ENCODE measurements at regions not wholly inside any gene's neighbourhood (a gene's known extent, or its start where the extent isn't known, plus 50 kb on each side); places are given as distances from the start of the nearest gene placed in this dataset.
"Not testable (repeated sequence)": the region's sequence is repeated elsewhere in the genome, so short reads cannot be mapped to it uniquely, and the experiment has no call there.

GRCh38 chr4:189204616-189205015 lies 736.1 kb upstream of the FRG1 start:
- DNase-seq: no peak

- DNase-seq: no peak
Observed at GRCh38 chr4:189206953-189207352, 733.7 kb upstream of the FRG1 start.

- DNase-seq: no peak
Observed at GRCh38 chr4:189207872-189208271, 732.8 kb upstream of the FRG1 start.

- no peak for DNase-seq
Observed at GRCh38 chr4:189215574-189215973, 725.1 kb upstream of the FRG1 start.

GRCh38 chr4:189221691-189222090 lies 719.0 kb upstream of the FRG1 start:
- DNase-seq: no peak

- no peak for DNase-seq
Observed at GRCh38 chr4:189228726-189229125, 711.9 kb upstream of the FRG1 start.

GRCh38 chr4:189232274-189232673 lies 708.4 kb upstream of the FRG1 start:
- no peak for DNase-seq

- not testable (repeated sequence) for DNase-seq
Observed at GRCh38 chr4:189233754-189234153, 706.9 kb upstream of the FRG1 start.

GRCh38 chr4:189234948-189235347 lies 705.7 kb upstream of the FRG1 start:
- DNase-seq: not testable (repeated sequence)

GRCh38 chr4:189235599-189235998 lies 705.1 kb upstream of the FRG1 start:
- no peak for DNase-seq

GRCh38 chr4:189236321-189236720 lies 704.4 kb upstream of the FRG1 start:
- DNase-seq: not testable (repeated sequence)

- no peak for DNase-seq
Observed at GRCh38 chr4:189237340-189237739, 703.3 kb upstream of the FRG1 start.

GRCh38 chr4:189255636-189256035 lies 685.0 kb upstream of the FRG1 start:
- no peak for DNase-seq

GRCh38 chr4:189261475-189261874 lies 679.2 kb upstream of the FRG1 start:
- no peak for DNase-seq

GRCh38 chr4:189265515-189265914 lies 675.2 kb upstream of the FRG1 start:
- DNase-seq: no peak

GRCh38 chr4:189267312-189267965 lies 673.2 kb upstream of the FRG1 start:
- no peak for DNase-seq

- no peak for DNase-seq
Observed at GRCh38 chr4:189278597-189279165, 662.0 kb upstream of the FRG1 start.

- DNase-seq: no peak
Observed at GRCh38 chr4:189279188-189279587, 661.5 kb upstream of the FRG1 start.

GRCh38 chr4:189285377-189285776 lies 655.3 kb upstream of the FRG1 start:
- DNase-seq: no peak

GRCh38 chr4:189291939-189292338 lies 648.7 kb upstream of the FRG1 start:
- no peak for DNase-seq

GRCh38 chr4:189293459-189293858 lies 647.2 kb upstream of the FRG1 start:
- DNase-seq: no peak

- no peak for DNase-seq
Observed at GRCh38 chr4:189294574-189294973, 646.1 kb upstream of the FRG1 start.

- no peak for DNase-seq
Observed at GRCh38 chr4:189299706-189300105, 641.0 kb upstream of the FRG1 start.

GRCh38 chr4:189301692-189302091 lies 639.0 kb upstream of the FRG1 start:
- DNase-seq: no peak

GRCh38 chr4:189302719-189303118 lies 638.0 kb upstream of the FRG1 start:
- DNase-seq: no peak
